ENCODE measurements at regions not wholly inside any gene's neighbourhood (a gene's known extent, or its start where the extent isn't known, plus 50 kb on each side); places are given as distances from the start of the nearest gene placed in this dataset.

- TF ChIP-seq CTCF (IDR thresholded peaks at IDR 0.05) (no peak), ZFX (IDR thresholded peaks at IDR 0.05; ENCODE audit: borderline replicate concordance) (no peak)
Measured at GRCh38 chr4:130356873-130357272, 1260.9 kb downstream of the C4orf33 start.
